ENCODE measurements at regions not wholly inside any gene's neighbourhood (a gene's known extent, or its start where the extent isn't known, plus 50 kb on each side); places are given as distances from the start of the nearest gene placed in this dataset.

GRCh38 chr4:133641191-133641590 is 492.1 kb downstream of the PCDH10 start:
- no peak for DNase-seq
- in situ Hi-C loops (cut with MboI; ENCODE audit: low pct_unique_long_range_greater_than_20kb, low sequenced_read_pairs), result no loop called here

GRCh38 chr4:133638751-133639150 is 489.7 kb downstream of the PCDH10 start:
- in situ Hi-C loops (cut with MboI; ENCODE audit: low pct_unique_long_range_greater_than_20kb, low sequenced_read_pairs), result no loop called here
- DNase-seq, result no peak

- in situ Hi-C loops (cut with MboI; ENCODE audit: low pct_unique_long_range_greater_than_20kb, low sequenced_read_pairs), result no loop called here
- no peak for DNase-seq
Observed at GRCh38 chr4:133637161-133637560, 488.1 kb downstream of the PCDH10 start.

GRCh38 chr4:133624744-133625143 is 475.6 kb downstream of the PCDH10 start:
- DNase-seq, result peak; percentile 66
- in situ Hi-C loops (cut with MboI; ENCODE audit: low pct_unique_long_range_greater_than_20kb, low sequenced_read_pairs), result no loop called here

- in situ Hi-C loops (cut with MboI; ENCODE audit: low pct_unique_long_range_greater_than_20kb, low sequenced_read_pairs), result no loop called here
- no peak for DNase-seq
Observed at GRCh38 chr4:133623847-133624246, 474.8 kb downstream of the PCDH10 start.

- DNase-seq, result no peak
- in situ Hi-C loops (cut with MboI; ENCODE audit: low pct_unique_long_range_greater_than_20kb, low sequenced_read_pairs), result no loop called here
Observed at GRCh38 chr4:133621628-133622027, 472.5 kb downstream of the PCDH10 start.

- no peak for DNase-seq
- in situ Hi-C loops (cut with MboI; ENCODE audit: low pct_unique_long_range_greater_than_20kb, low sequenced_read_pairs), result no loop called here
Observed at GRCh38 chr4:133620555-133620954, 471.5 kb downstream of the PCDH10 start.

GRCh38 chr4:133618963-133619362 is 469.9 kb downstream of the PCDH10 start:
- in situ Hi-C loops (cut with MboI; ENCODE audit: low pct_unique_long_range_greater_than_20kb, low sequenced_read_pairs), result no loop called here
- DNase-seq, result peak; percentile 70

- in situ Hi-C loops (cut with MboI; ENCODE audit: low pct_unique_long_range_greater_than_20kb, low sequenced_read_pairs), result no loop called here
- DNase-seq, result peak; percentile 11
Observed at GRCh38 chr4:133600008-133600407, 450.9 kb downstream of the PCDH10 start.

GRCh38 chr4:133598779-133599178 is 449.7 kb downstream of the PCDH10 start:
- in situ Hi-C loops (cut with MboI; ENCODE audit: low pct_unique_long_range_greater_than_20kb, low sequenced_read_pairs), result no loop called here

GRCh38 chr4:133597251-133597650 is 448.2 kb downstream of the PCDH10 start:
- in situ Hi-C loops (cut with MboI; ENCODE audit: low pct_unique_long_range_greater_than_20kb, low sequenced_read_pairs), result no loop called here
- DNase-seq, result no peak

More at GRCh38 chr4:133598779-133599178, 449.7 kb downstream of the PCDH10 start:
- no peak for DNase-seq

- no peak for DNase-seq
- in situ Hi-C loops (cut with MboI; ENCODE audit: low pct_unique_long_range_greater_than_20kb, low sequenced_read_pairs), result no loop called here
Observed at GRCh38 chr4:133596459-133596858, 447.4 kb downstream of the PCDH10 start.

GRCh38 chr4:133594390-133595207 is 445.5 kb downstream of the PCDH10 start:
- no peak for DNase-seq
- in situ Hi-C loops (cut with MboI; ENCODE audit: low pct_unique_long_range_greater_than_20kb, low sequenced_read_pairs), result no loop called here

GRCh38 chr4:133593764-133594163 is 444.7 kb downstream of the PCDH10 start:
- in situ Hi-C loops (cut with MboI; ENCODE audit: low pct_unique_long_range_greater_than_20kb, low sequenced_read_pairs), result no loop called here
- no peak for DNase-seq

GRCh38 chr4:133592591-133592990 is 443.5 kb downstream of the PCDH10 start:
- in situ Hi-C loops (cut with MboI; ENCODE audit: low pct_unique_long_range_greater_than_20kb, low sequenced_read_pairs), result no loop called here
- DNase-seq, result no peak

GRCh38 chr4:133592106-133592505 is 443.0 kb downstream of the PCDH10 start:
- in situ Hi-C loops (cut with MboI; ENCODE audit: low pct_unique_long_range_greater_than_20kb, low sequenced_read_pairs), result no loop called here

GRCh38 chr4:133588306-133588705 is 439.2 kb downstream of the PCDH10 start:
- in situ Hi-C loops (cut with MboI; ENCODE audit: low pct_unique_long_range_greater_than_20kb, low sequenced_read_pairs), result no loop called here

More at GRCh38 chr4:133592106-133592505, 443.0 kb downstream of the PCDH10 start:
- DNase-seq, result no peak

GRCh38 chr4:133585323-133585722 is 436.2 kb downstream of the PCDH10 start:
- in situ Hi-C loops (cut with MboI; ENCODE audit: low pct_unique_long_range_greater_than_20kb, low sequenced_read_pairs), result no loop called here
- no peak for DNase-seq

More at GRCh38 chr4:133588306-133588705, 439.2 kb downstream of the PCDH10 start:
- DNase-seq, result no peak

- DNase-seq, result no peak
- in situ Hi-C loops (cut with MboI; ENCODE audit: low pct_unique_long_range_greater_than_20kb, low sequenced_read_pairs), result no loop called here
Observed at GRCh38 chr4:133584714-133585113, 435.6 kb downstream of the PCDH10 start.

GRCh38 chr4:133581996-133582619 is 433.0 kb downstream of the PCDH10 start:
- in situ Hi-C loops (cut with MboI; ENCODE audit: low pct_unique_long_range_greater_than_20kb, low sequenced_read_pairs), result no loop called here

More at GRCh38 chr4:133581996-133582619, 433.0 kb downstream of the PCDH10 start:
- no peak for DNase-seq

Data from KBM-7 (cell line).